Stimulated activated CD8-positive, alpha-beta memory T cell treated with anti-CD3 and anti-CD28 coated beads, Interleukin-7, amount 100 ng/mL, for 48 hours (primary cell): ENCODE measurements at regions not wholly inside any gene's neighbourhood (a gene's known extent, or its start where the extent isn't known, plus 50 kb on each side); places are given as distances from the start of the nearest gene placed in this dataset.
"Not testable (repeated sequence)": the region's sequence is repeated elsewhere in the genome, so short reads cannot be mapped to it uniquely, and the experiment has no call there.

ENCODE experiments used
- DNase-seq, 2 donors: peaks; one replicate each; pipeline ENCODE4 v3.0.0-alpha.2; 2020; ENCODE audit warnings: low read depth in 1 of 2; ENCODE audit errors: extremely low read depth in 1 of 2

- no peak for DNase-seq
Observed at GRCh38 chr4:171538601-171539100, 274.6 kb upstream of the GALNTL6 start.

- DNase-seq = no peak
Observed at GRCh38 chr4:171534391-171534790, 278.8 kb upstream of the GALNTL6 start.

- DNase-seq = no peak
Observed at GRCh38 chr4:171532968-171533367, 280.2 kb upstream of the GALNTL6 start.

- DNase-seq = no peak
Observed at GRCh38 chr4:171524903-171525302, 288.3 kb upstream of the GALNTL6 start.

GRCh38 chr4:171521726-171522125 is 291.5 kb upstream of the GALNTL6 start:
- no peak for DNase-seq

- DNase-seq = no peak
Observed at GRCh38 chr4:171519457-171519856, 293.7 kb upstream of the GALNTL6 start.

- DNase-seq = no peak
Observed at GRCh38 chr4:171517883-171518282, 295.3 kb upstream of the GALNTL6 start.

GRCh38 chr4:171516694-171517093 is 296.5 kb upstream of the GALNTL6 start:
- DNase-seq = no peak

- no peak for DNase-seq
Observed at GRCh38 chr4:171484681-171485080, 328.5 kb upstream of the GALNTL6 start.

GRCh38 chr4:171478181-171478580 is 335.0 kb upstream of the GALNTL6 start:
- DNase-seq = no peak

- not testable (repeated sequence) for DNase-seq
Observed at GRCh38 chr4:171475111-171475510, 338.1 kb upstream of the GALNTL6 start.

GRCh38 chr4:171473155-171473554 is 340.0 kb upstream of the GALNTL6 start:
- DNase-seq = no peak

GRCh38 chr4:171472230-171472629 is 341.0 kb upstream of the GALNTL6 start:
- no peak for DNase-seq

- no peak for DNase-seq
Observed at GRCh38 chr4:171464499-171464898, 348.7 kb upstream of the GALNTL6 start.

- no peak for DNase-seq
Observed at GRCh38 chr4:171461191-171461590, 352.0 kb upstream of the GALNTL6 start.

- no peak for DNase-seq
Observed at GRCh38 chr4:171448919-171449481, 364.2 kb upstream of the GALNTL6 start.

GRCh38 chr4:171448358-171448757 is 364.8 kb upstream of the GALNTL6 start:
- no peak for DNase-seq

- no peak for DNase-seq
Observed at GRCh38 chr4:171441300-171441941, 371.8 kb upstream of the GALNTL6 start.

GRCh38 chr4:171433674-171434073 is 379.5 kb upstream of the GALNTL6 start:
- DNase-seq = no peak

- DNase-seq = no peak
Observed at GRCh38 chr4:171432536-171432935, 380.7 kb upstream of the GALNTL6 start.

GRCh38 chr4:171430495-171430894 is 382.7 kb upstream of the GALNTL6 start:
- no peak for DNase-seq

GRCh38 chr4:171397175-171397574 is 416.0 kb upstream of the GALNTL6 start:
- DNase-seq = no peak

GRCh38 chr4:171390626-171391025 is 422.6 kb upstream of the GALNTL6 start:
- DNase-seq = no peak
